ENCODE measurements at regions not wholly inside any gene's neighbourhood (a gene's known extent, or its start where the extent isn't known, plus 50 kb on each side); places are given as distances from the start of the nearest gene placed in this dataset.
A peak's percentile ranks its signal among the peaks of the same experiment; 100 is the strongest.

- Histone ChIP-seq H3K4me3 (ENCODE audit: low read depth, low read length) (no peak overlapping the region), H3K27me3 (ENCODE audit: control insufficient read depth, insufficient read depth, low read length) (no peaks in the 10 kb centered on the region), H3K36me3 (ENCODE audit: control insufficient read depth, insufficient read depth, low read length) (no peaks in the 10 kb centered on the region)
- peak; percentile 92 for FAIRE-seq
- TF ChIP-seq CTCF (IDR thresholded peaks at IDR 0.05; ENCODE audit: insufficient read depth, low read length, severe bottlenecking) = no peak
- peak; percentile 99 for DNase-seq (ENCODE audit: low read depth)
Measured at GRCh38 chr6:48826901-48827701, 636.0 kb downstream of the MMUT start.

GRCh38 chr6:48826152-48826515, 636.9 kb downstream of the MMUT start:
- DNase-seq (ENCODE audit: low read depth) = no peak
- TF ChIP-seq CTCF (IDR thresholded peaks at IDR 0.05; ENCODE audit: insufficient read depth, low read length, severe bottlenecking) = no peak
- no peak for FAIRE-seq

GRCh38 chr6:48825501-48826151, 637.4 kb downstream of the MMUT start:
- Histone ChIP-seq H3K4me3 (ENCODE audit: low read depth, low read length) (no peak overlapping the region), H3K27me3 (ENCODE audit: control insufficient read depth, insufficient read depth, low read length) (no peaks in the 10 kb centered on the region), H3K36me3 (ENCODE audit: control insufficient read depth, insufficient read depth, low read length) (no peaks in the 10 kb centered on the region)
- DNase-seq (ENCODE audit: low read depth) (peak; percentile 55), FAIRE-seq (no peak)
- TF ChIP-seq CTCF (IDR thresholded peaks at IDR 0.05; ENCODE audit: insufficient read depth, low read length, severe bottlenecking) = no peak

More at GRCh38 chr6:48826152-48826515, 636.9 kb downstream of the MMUT start:
- Histone ChIP-seq H3K36me3 (ENCODE audit: control insufficient read depth, insufficient read depth, low read length) (no peaks in the 10 kb centered on the region), H3K4me3 (ENCODE audit: low read depth, low read length) (no peak overlapping the region), H3K27me3 (ENCODE audit: control insufficient read depth, insufficient read depth, low read length) (no peaks in the 10 kb centered on the region)

- no peaks in the 10 kb centered on the region for H3K27me3 ChIP-seq (ENCODE audit: control insufficient read depth, insufficient read depth, low read length)
- FAIRE-seq (no peak), DNase-seq (ENCODE audit: low read depth) (no peak)
- TF ChIP-seq CTCF (IDR thresholded peaks at IDR 0.05; ENCODE audit: insufficient read depth, low read length, severe bottlenecking) = no peak
- no peak overlapping the region for H3K4me3 ChIP-seq (ENCODE audit: low read depth, low read length)
- H3K36me3 ChIP-seq (ENCODE audit: control insufficient read depth, insufficient read depth, low read length) = no peaks in the 10 kb centered on the region
Measured at GRCh38 chr6:48818052-48818412, 645.0 kb downstream of the MMUT start.

GRCh38 chr6:48817333-48818051, 645.6 kb downstream of the MMUT start:
- H3K27me3 ChIP-seq (ENCODE audit: control insufficient read depth, insufficient read depth, low read length) = no peaks in the 10 kb centered on the region
- DNase-seq (ENCODE audit: low read depth) (peak; percentile 90), FAIRE-seq (peak; percentile 86)
- TF ChIP-seq CTCF (IDR thresholded peaks at IDR 0.05; ENCODE audit: insufficient read depth, low read length, severe bottlenecking) = no peak
- no peaks in the 10 kb centered on the region for H3K36me3 ChIP-seq (ENCODE audit: control insufficient read depth, insufficient read depth, low read length)
- H3K4me3 ChIP-seq (ENCODE audit: low read depth, low read length) = no peak overlapping the region
